AG20443 (cell line): ENCODE measurements at regions not wholly inside any gene's neighbourhood (a gene's known extent, or its start where the extent isn't known, plus 50 kb on each side); places are given as distances from the start of the nearest gene placed in this dataset.

ENCODE experiments used
- DNase-seq: peaks from one replicate; pipeline ENCODE4 v3.0.0; 2012; ENCODE audit warnings: low spot score, mixed read lengths

- no peak for DNase-seq
Measured at GRCh38 chr7:84821671-84822534, 365.0 kb downstream of the SEMA3D start.

- no peak for DNase-seq
Measured at GRCh38 chr7:84820481-84820880, 366.4 kb downstream of the SEMA3D start.

DNA sequence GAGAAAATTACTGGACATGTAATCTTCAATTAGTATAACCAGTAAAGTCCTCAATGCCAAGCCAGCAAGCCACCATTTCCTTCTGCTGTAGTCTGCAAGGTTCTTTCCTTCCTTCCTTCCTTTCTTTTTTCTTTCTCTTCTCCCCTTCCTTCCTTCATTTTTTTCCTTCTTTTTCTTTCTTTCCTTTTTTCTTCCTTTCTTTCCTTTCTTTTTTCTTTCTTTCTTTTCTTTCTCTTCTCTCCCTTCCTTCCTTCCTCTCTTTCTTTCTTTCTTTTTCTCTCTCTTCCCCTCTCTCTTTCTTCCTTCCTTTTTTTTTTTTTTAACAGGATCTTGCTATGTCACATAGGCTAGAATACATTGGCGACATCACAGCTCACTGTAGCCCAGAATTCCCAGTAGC, 369.8 kb downstream of the SEMA3D start:
- no peak for DNase-seq

- no peak for DNase-seq
Measured at GRCh38 chr7:84813376-84813775, 373.5 kb downstream of the SEMA3D start.

DNA sequence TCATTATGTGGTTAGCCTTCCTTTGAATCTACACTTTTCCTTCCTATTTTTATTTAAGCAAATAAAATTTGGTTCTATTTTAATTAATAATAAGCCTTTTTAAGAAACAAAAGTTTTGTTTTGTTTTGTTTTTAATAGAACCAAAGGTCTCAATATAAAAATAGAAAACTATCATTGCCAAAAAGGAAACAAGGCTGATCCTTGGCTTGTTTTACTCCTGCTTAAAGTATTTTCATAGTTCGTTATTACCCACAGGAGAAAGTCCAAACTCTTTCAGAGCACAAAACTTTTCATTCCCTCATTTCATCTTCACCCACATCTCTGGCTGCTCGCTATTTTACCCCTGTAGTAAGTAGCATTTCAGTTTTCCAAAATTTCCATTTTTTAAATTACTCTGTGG, 374.8 kb downstream of the SEMA3D start:
- DNase-seq = no peak

GRCh38 chr7:84811362-84811761, 375.5 kb downstream of the SEMA3D start:
- no peak for DNase-seq

DNA sequence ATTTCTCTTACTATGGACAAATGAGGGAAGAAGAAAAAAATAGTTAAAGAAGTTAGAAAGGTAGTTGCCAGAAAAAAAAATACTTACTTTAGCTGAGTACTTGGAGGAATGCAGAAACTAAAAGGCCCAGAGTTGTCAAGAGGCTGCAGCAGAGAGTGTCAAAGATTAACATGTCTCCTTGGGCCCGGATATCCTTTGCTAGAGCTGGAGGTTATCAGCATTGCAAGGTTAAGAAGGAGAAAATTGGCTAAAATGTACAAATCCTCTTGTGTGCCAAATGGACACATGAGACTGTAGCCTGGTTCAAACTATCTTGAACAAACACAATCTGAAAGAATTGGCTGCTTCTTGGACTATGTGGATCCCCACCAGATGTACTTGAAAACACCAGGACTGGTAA, 377.0 kb downstream of the SEMA3D start:
- no peak for DNase-seq

GRCh38 chr7:84803979-84804378, 382.9 kb downstream of the SEMA3D start:
- DNase-seq = no peak

GRCh38 chr7:84801396-84801795, 385.5 kb downstream of the SEMA3D start:
- no peak for DNase-seq

GRCh38 chr7:84800846-84801245, 386.0 kb downstream of the SEMA3D start:
- DNase-seq = no peak

- DNase-seq = no peak
Measured at GRCh38 chr7:84799106-84799505, 387.8 kb downstream of the SEMA3D start.

DNA sequence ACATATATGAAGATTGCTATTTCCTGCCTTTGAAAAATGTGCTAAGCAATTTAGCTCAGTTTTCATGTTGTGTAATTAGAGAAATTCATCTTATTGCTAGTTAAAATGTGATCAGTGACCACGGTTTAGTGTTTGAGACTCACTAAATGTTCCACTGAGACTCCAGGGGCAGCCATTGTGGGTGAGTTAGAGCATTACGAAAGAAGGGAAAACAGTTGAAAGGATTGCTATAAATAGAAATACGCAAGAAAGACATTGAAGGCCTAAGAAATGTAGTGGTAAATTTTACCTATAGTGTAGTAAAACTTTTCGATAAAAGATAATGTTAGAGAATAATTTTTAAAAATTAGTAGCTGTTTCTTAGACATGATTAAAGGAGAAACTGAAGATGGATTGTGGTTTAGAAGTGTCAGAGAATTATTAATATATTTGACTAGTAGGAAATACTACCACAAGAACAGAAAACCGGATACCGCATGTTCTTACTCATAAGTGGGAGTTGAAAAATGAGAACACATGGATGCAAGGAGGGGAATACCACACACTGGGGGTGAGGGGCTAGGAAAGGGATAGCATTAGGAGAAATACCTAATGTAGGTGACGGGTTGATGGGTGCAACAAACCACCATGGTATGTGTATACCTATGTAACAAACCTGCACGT, 394.5 kb downstream of the SEMA3D start:
- no peak for DNase-seq

DNA sequence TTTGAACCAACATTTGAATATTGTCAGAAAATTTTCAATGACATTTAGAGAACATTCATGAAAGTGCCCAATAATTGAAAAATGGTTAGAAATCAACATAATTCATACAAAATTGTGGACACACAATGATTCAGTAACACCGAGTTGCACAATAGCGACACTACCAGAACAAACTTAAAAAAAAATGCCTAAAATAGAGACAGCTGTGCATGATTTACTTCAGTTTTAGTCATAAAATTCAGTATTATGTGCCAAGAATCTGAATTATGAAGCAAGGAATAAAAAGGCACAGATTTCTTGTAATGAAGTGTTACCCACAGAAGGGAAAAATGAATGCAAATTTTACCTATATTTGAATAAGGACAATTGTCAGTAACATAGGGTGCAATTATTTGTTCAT, 396.0 kb downstream of the SEMA3D start:
- peak; percentile 27 for DNase-seq

DNA sequence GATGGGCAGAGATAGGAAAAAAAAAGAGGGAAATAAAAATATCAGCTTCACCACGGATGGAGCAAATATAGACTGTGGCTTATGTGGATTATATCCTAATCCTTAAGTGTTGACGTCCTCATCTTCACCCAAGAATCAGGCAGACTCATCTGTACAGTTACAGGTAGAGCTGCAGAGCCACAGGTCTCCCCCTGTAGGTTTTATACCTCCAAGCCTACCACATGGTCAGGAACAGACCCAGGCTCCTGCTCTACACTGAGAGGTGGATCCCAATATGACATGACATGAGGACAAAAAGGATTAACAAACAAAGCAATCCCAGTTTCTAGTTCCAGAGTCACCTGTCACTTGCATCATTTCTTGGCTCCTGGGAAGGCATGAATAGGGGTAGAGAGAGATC, 400.8 kb downstream of the SEMA3D start:
- no peak for DNase-seq

DNA sequence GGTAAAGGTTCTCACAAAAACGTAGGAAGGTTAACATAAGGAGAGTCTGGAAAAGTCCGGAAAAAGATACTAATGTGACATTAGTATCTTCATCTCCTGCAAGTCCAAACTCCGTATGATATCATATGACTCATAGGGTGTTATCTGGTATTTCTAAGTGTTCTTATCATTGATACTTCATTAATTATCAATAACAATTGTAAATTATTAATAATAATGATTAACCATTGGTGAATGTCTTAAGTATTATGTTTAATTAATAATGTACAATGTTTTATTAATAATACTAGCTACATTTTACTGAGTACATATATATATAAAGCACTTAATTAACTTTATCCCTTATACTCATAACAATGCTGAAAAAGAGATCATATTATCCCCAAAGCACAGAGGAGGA, 402.4 kb downstream of the SEMA3D start:
- DNase-seq = no peak

DNA sequence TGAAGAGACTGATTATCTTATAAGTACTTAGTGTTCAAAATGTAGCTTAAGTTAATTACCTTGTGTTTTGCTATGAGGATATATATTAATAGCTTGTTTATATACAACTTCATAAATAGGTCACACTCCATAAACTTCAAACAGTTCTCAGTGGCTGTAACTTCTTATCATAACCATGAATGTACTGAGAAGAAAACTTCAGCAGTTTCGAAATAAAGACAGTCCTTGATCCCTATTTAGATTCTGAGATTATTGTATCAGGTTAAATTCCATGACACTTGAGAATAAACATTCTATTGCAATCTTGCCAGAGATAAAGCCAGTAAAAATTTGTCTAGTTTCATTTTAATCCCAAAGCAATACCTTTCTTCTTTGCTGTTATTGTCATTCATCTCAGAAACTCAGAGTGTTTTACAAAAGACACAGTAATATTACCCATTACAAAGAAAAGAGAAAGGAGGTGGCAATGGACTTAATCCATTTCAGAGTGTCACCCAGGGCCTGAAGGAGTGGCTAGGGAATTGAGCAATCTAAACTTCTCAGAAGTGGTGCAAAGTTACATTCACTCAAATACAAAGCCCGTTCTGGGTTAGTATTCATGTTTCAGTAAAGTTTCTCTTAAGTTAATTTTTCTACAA, 403.6 kb downstream of the SEMA3D start:
- DNase-seq = peak; percentile 26

- DNase-seq = no peak
Measured at GRCh38 chr7:84781838-84782237, 405.0 kb downstream of the SEMA3D start.

- DNase-seq = no peak
Measured at GRCh38 chr7:84780158-84781124, 406.4 kb downstream of the SEMA3D start.

DNA sequence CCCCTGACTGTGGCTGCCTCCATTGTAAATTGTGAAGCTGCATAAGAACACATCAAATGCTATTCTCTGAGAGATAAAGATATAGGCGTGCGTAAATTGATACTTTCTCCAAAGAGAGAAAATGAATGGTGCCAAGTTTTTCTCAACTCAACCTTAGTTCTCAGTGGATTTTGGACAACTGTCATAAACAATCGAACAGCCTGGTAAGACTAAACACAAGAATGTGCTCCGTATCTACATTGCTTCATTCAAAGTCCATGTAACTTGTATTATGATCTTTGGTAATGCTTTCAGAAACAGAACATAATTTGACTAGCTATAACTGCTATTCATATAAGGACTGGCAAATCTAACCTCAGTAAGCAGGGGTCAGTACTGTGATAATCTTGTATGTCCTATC, 429.1 kb downstream of the SEMA3D start:
- DNase-seq = no peak

- peak; percentile 44 for DNase-seq
Measured at GRCh38 chr7:84746353-84746752, 440.5 kb downstream of the SEMA3D start.

- peak; percentile 29 for DNase-seq
Measured at GRCh38 chr7:84744385-84744784, 442.5 kb downstream of the SEMA3D start.

DNA sequence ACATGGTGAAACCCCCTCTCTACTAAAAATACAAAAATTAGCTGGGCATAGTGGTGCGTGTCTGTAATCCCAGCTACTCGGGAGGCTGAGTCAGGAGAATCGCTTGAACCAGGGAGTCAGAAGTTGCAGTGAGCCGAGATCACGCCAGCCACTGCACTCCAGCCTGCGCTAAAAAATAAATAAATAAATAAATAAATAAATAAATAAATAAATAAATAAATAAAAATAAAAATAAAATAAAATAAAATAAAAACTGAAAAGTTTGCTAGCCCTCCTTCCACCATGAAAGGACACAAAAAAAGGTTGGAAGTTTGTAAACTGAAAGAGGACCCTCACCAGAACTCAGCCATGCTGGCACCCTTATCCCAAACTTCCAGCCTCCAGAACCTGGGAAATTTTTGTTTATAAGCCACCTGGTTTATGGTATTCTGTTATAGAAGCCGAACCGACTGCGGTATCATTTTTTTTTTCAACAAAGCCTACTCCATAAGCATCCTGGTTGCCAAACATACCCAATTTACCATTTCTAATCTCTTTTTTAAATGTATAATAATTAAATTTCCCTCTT, 448.2 kb downstream of the SEMA3D start:
- no peak for DNase-seq
